BLaER1 (cell line): ENCODE measurements at regions not wholly inside any gene's neighbourhood (a gene's known extent, or its start where the extent isn't known, plus 50 kb on each side); places are given as distances from the start of the nearest gene placed in this dataset.

Experiments
- H3K27ac ChIP-seq: shearing (Covaris generic); formaldehyde crosslinking; 2 replicates; pipeline ENCODE4 v1.8.1; 2022
- H3K27me3 ChIP-seq: shearing (Covaris generic); formaldehyde crosslinking; 2 replicates; pipeline ENCODE4 v1.8.1; 2022
- H3K36me3 ChIP-seq: shearing (Covaris generic); formaldehyde crosslinking; 2 replicates; pipeline ENCODE4 v1.8.1; 2022
- H3K4me1 ChIP-seq: shearing (Covaris generic); formaldehyde crosslinking; 2 replicates; pipeline ENCODE4 v1.8.1; 2022
- H3K4me2 ChIP-seq: shearing (Covaris generic); formaldehyde crosslinking; 2 replicates; pipeline ENCODE4 v1.8.1; 2022
- H3K4me3 ChIP-seq: shearing (Covaris generic); formaldehyde crosslinking; 2 replicates; pipeline ENCODE4 v1.8.1; 2022
- H3K9ac ChIP-seq: shearing (Covaris generic); formaldehyde crosslinking; 2 replicates; pipeline ENCODE4 v1.8.1; 2022
- H3K9me3 ChIP-seq: shearing (Covaris generic); formaldehyde crosslinking; 2 replicates; pipeline ENCODE4 v1.8.1; 2022
- H4K20me1 ChIP-seq: shearing (Covaris generic); formaldehyde crosslinking; 2 replicates; pipeline ENCODE4 v1.8.1; 2022
- Cebpa-rat ChIP-seq: shearing (Covaris generic); IDR thresholded peaks from 2 replicates; pipeline ENCODE4 v1.8.1; 2022

DNA sequence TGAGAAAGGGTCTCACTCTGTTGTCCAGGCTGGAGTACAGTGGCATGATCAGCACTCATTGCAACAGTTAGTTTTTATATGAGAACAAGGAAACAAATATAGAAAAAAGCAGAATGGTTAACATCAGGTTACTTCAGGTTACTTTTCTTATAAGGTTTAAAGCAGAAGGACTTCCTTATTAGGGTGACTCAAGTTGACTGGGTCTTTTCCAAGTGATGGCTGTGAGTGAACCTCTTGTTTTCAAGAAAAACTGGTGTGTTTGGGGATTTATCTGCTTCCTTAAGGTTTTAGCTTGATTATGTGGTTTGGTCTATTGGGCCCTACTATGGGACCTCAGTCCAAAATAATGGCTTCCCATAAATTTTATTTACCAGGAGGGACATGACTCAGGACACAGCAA is 99.2 kb downstream of the ARRDC3 start:
- Histone ChIP-seq H4K20me1 (no peaks in the 10 kb centered on the region), H3K4me2 (no peak overlapping the region), H3K4me3 (no peak overlapping the region), H3K9me3 (peaks cover 12% of the 10 kb centered on the region), H3K36me3 (no peaks in the 10 kb centered on the region), H3K4me1 (peaks cover 26% of the 10 kb centered on the region), H3K27ac (no peak overlapping the region), H3K27me3 (no peaks in the 10 kb centered on the region), H3K9ac (no peak overlapping the region)
- TF ChIP-seq Cebpa-rat: no peak

GRCh38 chr5:91283326-91283725 is 99.8 kb downstream of the ARRDC3 start:
- Histone ChIP-seq H3K36me3 (no peaks in the 10 kb centered on the region), H3K4me2 (no peak overlapping the region), H3K9me3 (peaks cover 12% of the 10 kb centered on the region), H3K4me1 (peaks cover 29% of the 10 kb centered on the region), H3K27me3 (no peaks in the 10 kb centered on the region), H3K9ac (no peak overlapping the region), H3K27ac (no peak overlapping the region), H3K4me3 (no peak overlapping the region), H4K20me1 (no peaks in the 10 kb centered on the region)
- TF ChIP-seq Cebpa-rat: no peak

DNA sequence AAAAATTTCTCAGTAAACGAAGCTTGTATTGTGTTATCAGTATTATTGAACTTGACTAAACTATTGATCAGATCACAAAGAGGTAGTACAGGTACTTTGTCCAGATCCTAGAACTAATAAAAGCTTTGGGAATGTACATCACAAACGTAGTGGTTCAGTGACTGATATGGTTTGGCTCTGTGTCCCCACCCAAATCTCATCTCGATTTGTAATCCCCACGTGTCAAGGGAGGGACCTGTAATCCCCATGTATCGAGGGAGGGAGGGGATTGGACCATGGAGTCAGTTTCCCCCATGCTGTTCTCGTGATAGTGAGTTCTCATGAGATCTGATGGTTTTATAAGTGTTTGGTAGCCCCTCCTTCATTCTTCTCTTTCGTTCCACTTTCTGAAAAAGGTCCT is 100.9 kb downstream of the ARRDC3 start:
- Histone ChIP-seq H3K4me2 (no peak overlapping the region), H3K27ac (no peak overlapping the region), H3K4me1 (peaks cover 29% of the 10 kb centered on the region), H4K20me1 (no peaks in the 10 kb centered on the region), H3K9me3 (peaks cover 12% of the 10 kb centered on the region), H3K27me3 (no peaks in the 10 kb centered on the region), H3K4me3 (no peak overlapping the region), H3K9ac (no peak overlapping the region), H3K36me3 (no peaks in the 10 kb centered on the region)
- TF ChIP-seq Cebpa-rat: no peak

DNA sequence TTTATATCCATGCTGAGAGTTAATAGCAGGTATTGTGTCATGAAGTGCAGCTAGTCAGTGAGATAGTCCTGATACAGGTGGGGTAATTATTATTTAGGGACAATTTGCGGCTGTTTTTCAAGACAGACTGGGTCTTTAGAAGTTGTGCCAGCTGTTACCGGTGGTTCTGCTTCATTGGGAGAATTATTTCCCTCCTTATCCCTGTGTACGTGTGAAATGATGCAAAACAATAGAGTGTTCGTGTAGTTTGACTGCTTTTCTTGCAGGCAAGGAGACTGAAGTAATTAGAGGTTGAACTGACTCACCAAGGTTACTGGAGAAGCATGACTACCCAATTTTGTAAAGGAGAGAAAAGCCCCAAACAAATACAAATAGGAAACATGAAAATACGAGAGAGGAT is 101.7 kb downstream of the ARRDC3 start:
- TF ChIP-seq Cebpa-rat: no peak
- no peak overlapping the region for H3K27ac ChIP-seq
- H3K36me3 ChIP-seq: no peaks in the 10 kb centered on the region
- no peak overlapping the region for H3K9ac ChIP-seq
- peaks cover 12% of the 10 kb centered on the region for H3K9me3 ChIP-seq
- no peaks in the 10 kb centered on the region for H4K20me1 ChIP-seq
- no peaks in the 10 kb centered on the region for H3K27me3 ChIP-seq
- peak overlapping the region; percentile 99 for H3K4me2 ChIP-seq
- no peak overlapping the region for H3K4me3 ChIP-seq
- H3K4me1 ChIP-seq: peaks cover 29% of the 10 kb centered on the region

GRCh38 chr5:91280362-91281269 is 102.5 kb downstream of the ARRDC3 start:
- Histone ChIP-seq H3K36me3 (no peaks in the 10 kb centered on the region), H3K4me2 (peak overlapping the region; percentile 99), H3K9ac (peak overlapping the region; percentile 56), H3K4me1 (peaks cover 29% of the 10 kb centered on the region), H3K9me3 (peaks cover 11% of the 10 kb centered on the region), H4K20me1 (no peaks in the 10 kb centered on the region), H3K27me3 (no peaks in the 10 kb centered on the region), H3K27ac (no peak overlapping the region), H3K4me3 (peak overlapping the region; percentile 67)
- no peak for TF ChIP-seq Cebpa-rat

GRCh38 chr5:91277840-91278239 is 105.3 kb downstream of the ARRDC3 start:
- no peak overlapping the region for H3K4me3 ChIP-seq
- TF ChIP-seq Cebpa-rat: no peak
- no peaks in the 10 kb centered on the region for H3K27me3 ChIP-seq
- no peak overlapping the region for H3K27ac ChIP-seq
- no peaks in the 10 kb centered on the region for H3K36me3 ChIP-seq
- no peak overlapping the region for H3K4me2 ChIP-seq
- peaks cover 29% of the 10 kb centered on the region for H3K4me1 ChIP-seq
- H4K20me1 ChIP-seq: no peaks in the 10 kb centered on the region
- H3K9ac ChIP-seq: no peak overlapping the region
- no peaks in the 10 kb centered on the region for H3K9me3 ChIP-seq

DNA sequence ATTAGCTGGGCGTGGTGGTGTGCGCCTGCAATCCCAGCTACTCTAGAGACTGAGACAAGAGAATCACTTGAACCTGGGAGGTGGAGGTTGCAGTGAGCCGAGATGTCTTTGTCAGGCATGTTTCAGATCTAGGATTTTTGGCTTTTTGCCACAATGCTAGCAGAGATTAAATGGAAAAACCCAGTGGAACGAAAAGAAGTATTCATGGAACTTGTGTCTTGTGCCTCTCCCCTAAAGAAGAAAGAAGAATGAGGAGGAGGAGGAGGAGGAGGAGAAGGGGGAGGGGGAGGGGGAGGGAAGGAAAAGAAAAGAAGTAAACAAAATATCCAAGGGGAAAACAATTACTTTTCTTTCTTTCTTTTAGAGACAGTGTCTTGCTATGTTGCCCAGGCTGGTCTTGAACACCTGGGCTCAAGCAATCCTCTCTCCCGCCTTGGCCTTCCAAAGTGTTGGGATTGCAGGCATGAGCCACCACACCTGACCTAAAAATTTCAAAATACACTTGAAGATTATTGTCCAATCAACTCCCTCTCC is 106.0 kb downstream of the ARRDC3 start:
- H3K4me3 ChIP-seq: no peak overlapping the region
- H3K9ac ChIP-seq: no peak overlapping the region
- H3K4me1 ChIP-seq: peaks cover 29% of the 10 kb centered on the region
- H3K27me3 ChIP-seq: no peaks in the 10 kb centered on the region
- H3K4me2 ChIP-seq: no peak overlapping the region
- no peaks in the 10 kb centered on the region for H3K36me3 ChIP-seq
- no peaks in the 10 kb centered on the region for H4K20me1 ChIP-seq
- H3K9me3 ChIP-seq: no peaks in the 10 kb centered on the region
- TF ChIP-seq Cebpa-rat: no peak
- H3K27ac ChIP-seq: no peak overlapping the region

DNA sequence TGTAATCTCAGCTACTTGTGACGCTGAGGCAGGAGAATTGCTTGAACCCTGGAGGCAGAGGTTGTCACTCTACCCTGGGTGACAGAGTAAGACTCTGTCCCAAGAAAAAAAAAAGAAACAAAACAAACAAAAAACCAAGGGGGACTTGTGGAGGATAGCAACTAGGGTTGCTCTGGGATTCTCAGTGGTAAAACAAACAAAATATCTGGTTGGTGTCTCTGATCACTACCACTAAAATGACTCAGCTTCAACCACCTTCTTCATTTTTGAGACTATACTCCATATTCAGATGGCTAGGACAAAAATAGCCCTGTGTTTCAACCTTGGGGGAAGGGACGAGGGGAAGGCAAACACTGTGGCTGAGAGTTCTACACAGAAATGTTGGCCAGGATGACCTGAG is 110.3 kb downstream of the ARRDC3 start:
- Histone ChIP-seq H3K4me2 (no peak overlapping the region), H3K4me1 (peaks cover 11% of the 10 kb centered on the region), H3K4me3 (no peak overlapping the region), H3K9ac (no peak overlapping the region), H3K9me3 (no peaks in the 10 kb centered on the region), H3K36me3 (no peaks in the 10 kb centered on the region), H3K27me3 (no peaks in the 10 kb centered on the region), H4K20me1 (no peaks in the 10 kb centered on the region), H3K27ac (no peak overlapping the region)
- TF ChIP-seq Cebpa-rat: no peak

DNA sequence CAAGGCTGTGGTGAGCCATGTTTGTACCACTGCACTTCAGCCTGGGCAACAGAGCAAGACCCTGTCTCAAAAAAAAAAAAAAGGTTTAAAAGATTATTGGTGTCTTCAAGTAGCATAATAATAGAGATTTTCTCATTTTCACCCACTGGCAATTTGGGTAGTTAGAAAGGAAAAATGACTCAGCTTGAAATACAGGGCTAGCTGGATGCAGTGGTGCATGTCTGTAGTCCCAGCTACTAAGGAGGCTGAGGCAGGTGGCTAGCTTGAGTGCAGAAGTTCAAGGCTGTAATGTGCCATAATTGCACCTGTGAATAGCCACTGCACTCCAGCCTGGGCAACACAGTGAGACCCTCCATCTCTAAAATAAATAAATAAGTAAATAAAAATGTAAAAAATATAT is 111.1 kb downstream of the ARRDC3 start:
- Histone ChIP-seq H3K9me3 (no peaks in the 10 kb centered on the region), H3K4me3 (no peak overlapping the region), H3K9ac (no peak overlapping the region), H3K4me2 (no peak overlapping the region), H3K27ac (no peak overlapping the region), H3K4me1 (peaks cover 11% of the 10 kb centered on the region), H3K36me3 (no peaks in the 10 kb centered on the region), H3K27me3 (no peaks in the 10 kb centered on the region), H4K20me1 (no peaks in the 10 kb centered on the region)
- TF ChIP-seq Cebpa-rat: no peak

- no peaks in the 10 kb centered on the region for H4K20me1 ChIP-seq
- H3K27ac ChIP-seq: no peak overlapping the region
- H3K36me3 ChIP-seq: no peaks in the 10 kb centered on the region
- no peak overlapping the region for H3K9ac ChIP-seq
- H3K27me3 ChIP-seq: no peaks in the 10 kb centered on the region
- no peak overlapping the region for H3K4me3 ChIP-seq
- peaks cover 17% of the 10 kb centered on the region for H3K4me1 ChIP-seq
- no peaks in the 10 kb centered on the region for H3K9me3 ChIP-seq
- no peak for TF ChIP-seq Cebpa-rat
- peak overlapping the region; percentile 47 for H3K4me2 ChIP-seq
These were observed 113.9 kb downstream of the ARRDC3 start for GRCh38 chr5:91269198-91269597.
